Fibroblast of peridontal ligament (primary cell): ENCODE measurements at regions not wholly inside any gene's neighbourhood (a gene's known extent, or its start where the extent isn't known, plus 50 kb on each side); places are given as distances from the start of the nearest gene placed in this dataset.
A peak's percentile ranks its signal among the peaks of the same experiment; 100 is the strongest.

ENCODE experiments used
- DNase-seq: peaks from one replicate; pipeline ENCODE4 v3.0.0-alpha.2; 2010; ENCODE audit errors: extremely low read depth

GRCh38 chr12:127287256-127287655, 979.7 kb upstream of the TMEM132C start:
- DNase-seq: no peak

- no peak for DNase-seq
These were observed 976.7 kb upstream of the TMEM132C start for GRCh38 chr12:127290251-127290650.

GRCh38 chr12:127292736-127293135, 974.2 kb upstream of the TMEM132C start:
- DNase-seq: no peak

- DNase-seq: peak; percentile 70
These were observed 973.3 kb upstream of the TMEM132C start for GRCh38 chr12:127293507-127294310.

- DNase-seq: no peak
These were observed 972.2 kb upstream of the TMEM132C start for GRCh38 chr12:127294651-127295210.

GRCh38 chr12:127295630-127296029, 971.3 kb upstream of the TMEM132C start:
- no peak for DNase-seq

GRCh38 chr12:127296591-127296990, 970.4 kb upstream of the TMEM132C start:
- no peak for DNase-seq

- DNase-seq: no peak
These were observed 969.6 kb upstream of the TMEM132C start for GRCh38 chr12:127297327-127297726.

- DNase-seq: no peak
These were observed 966.9 kb upstream of the TMEM132C start for GRCh38 chr12:127300075-127300474.

- no peak for DNase-seq
These were observed 966.2 kb upstream of the TMEM132C start for GRCh38 chr12:127300753-127301152.

DNA sequence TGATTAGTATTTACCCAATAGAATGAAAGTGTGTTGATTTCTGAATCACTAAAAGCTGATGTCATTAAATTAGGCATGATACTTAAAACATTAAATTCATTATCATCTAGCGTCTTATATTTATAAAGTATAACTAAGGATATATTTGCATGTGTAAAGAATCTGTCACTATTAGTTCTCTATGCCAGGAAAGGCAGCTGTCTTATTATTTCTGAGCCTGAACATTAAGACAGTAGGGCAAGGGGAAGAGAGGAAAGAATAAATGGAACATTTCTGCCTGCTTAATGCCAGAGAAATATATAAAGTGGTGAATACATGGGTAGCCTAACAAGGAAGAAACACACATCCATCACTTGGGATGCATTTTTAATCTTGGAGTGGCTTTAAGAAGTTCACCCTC, 965.1 kb upstream of the TMEM132C start:
- DNase-seq: no peak

GRCh38 chr12:127304751-127305725, 961.9 kb upstream of the TMEM132C start:
- no peak for DNase-seq

DNA sequence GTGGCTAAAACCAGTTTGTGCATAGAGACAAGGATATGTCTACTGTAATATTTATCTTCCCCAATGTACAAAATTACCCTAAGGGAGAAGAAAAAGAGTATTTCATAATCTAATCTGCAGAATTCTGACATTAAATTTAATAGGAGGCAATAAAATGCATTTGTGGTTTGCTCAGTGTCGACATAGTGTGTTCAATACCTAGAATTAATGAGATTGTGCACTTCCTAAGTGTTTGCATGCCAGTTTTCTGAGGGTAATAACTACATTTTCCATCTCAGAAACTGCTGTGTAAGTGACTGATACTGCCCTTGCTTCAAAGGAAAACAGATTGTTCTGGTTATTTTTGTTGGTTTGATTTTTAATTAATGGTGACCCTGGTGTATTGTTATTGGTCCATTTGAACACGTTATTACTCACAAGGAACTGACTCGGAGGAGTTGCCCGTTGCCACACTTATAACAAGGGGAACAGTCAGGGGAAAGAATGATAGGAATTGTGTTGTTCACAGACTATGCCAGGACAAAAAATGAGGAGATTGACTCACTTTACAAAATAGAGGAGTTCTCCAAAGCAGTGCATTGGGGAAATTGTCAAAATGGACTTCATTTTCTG, 960.3 kb upstream of the TMEM132C start:
- DNase-seq: peak; percentile 74

- no peak for DNase-seq
These were observed 959.4 kb upstream of the TMEM132C start for GRCh38 chr12:127307528-127307927.

- DNase-seq: no peak
These were observed 958.8 kb upstream of the TMEM132C start for GRCh38 chr12:127308148-127308547.

DNA sequence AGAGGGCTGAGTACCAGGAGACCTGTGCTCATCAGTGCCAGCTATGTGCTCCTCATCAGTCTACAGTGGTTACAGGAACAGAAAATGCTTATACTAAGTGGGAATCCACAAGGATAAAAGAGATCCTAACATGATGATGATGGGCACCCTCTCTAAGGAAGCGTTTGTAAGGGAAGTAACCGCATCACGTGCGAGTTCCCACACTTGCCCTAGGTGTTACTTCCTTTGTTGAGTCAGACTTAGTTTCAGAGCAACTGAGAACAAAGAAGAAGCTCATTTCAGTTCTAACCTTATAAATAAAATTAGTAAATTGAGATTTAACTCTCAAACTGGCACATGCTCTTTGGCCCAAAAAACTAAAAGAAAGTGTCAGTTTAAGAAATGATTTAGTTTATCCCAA, 956.4 kb upstream of the TMEM132C start:
- DNase-seq: no peak

DNA sequence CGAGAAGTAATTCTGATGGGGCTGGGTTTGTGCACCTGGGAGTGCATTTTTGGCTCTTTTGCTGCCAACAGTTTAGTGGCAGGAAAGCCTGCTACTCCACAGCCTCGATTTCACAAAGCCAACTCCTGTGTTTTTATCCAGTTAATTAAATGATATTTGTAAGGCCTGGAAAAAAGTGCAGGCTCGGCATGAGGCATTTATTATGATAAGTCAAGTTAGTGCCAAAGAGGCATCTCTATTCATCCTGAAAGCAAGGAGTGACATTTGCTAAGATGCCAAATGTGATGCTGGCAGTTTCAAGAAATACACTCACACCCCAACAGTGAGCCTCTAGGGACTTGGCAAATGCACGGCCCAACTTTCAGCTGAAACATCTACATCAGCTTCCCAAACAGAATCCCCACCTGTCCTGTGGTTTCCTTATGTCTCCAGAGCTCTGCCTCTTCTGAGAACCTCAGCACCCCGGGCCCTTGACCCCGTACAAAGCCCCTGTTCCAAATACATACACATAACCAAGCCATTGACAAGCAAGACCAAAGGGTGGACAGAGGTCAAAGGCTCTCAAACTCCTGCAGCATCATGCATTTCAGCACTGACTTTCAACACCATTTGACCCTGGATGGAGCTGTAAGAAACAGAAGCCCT, 955.1 kb upstream of the TMEM132C start:
- no peak for DNase-seq

- DNase-seq: no peak
These were observed 942.3 kb upstream of the TMEM132C start for GRCh38 chr12:127324681-127325080.

- no peak for DNase-seq
These were observed 939.0 kb upstream of the TMEM132C start for GRCh38 chr12:127327986-127328385.

GRCh38 chr12:127328867-127329266, 938.1 kb upstream of the TMEM132C start:
- DNase-seq: no peak

DNA sequence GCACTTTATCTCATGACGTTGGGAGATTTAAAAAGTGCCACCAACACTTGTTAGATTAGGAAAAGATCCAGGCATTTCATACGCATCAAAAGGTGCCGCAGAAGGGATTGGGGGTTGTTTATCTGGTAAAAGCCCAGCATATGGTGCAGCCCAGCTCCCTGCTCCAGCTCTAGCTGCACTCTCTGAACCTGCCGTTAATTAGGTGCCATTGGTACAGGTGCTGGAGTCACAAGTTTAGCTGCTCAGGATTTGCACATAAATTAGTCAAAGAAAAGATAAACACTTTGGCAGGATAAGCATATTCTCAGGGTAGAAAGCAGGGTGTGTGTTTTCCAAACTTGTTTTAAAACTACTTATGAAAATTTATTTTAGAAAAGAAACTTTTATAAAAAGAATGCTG, 932.6 kb upstream of the TMEM132C start:
- DNase-seq: no peak
